ENCODE measurements at regions not wholly inside any gene's neighbourhood (a gene's known extent, or its start where the extent isn't known, plus 50 kb on each side); places are given as distances from the start of the nearest gene placed in this dataset.
"Not testable (repeated sequence)": the region's sequence is repeated elsewhere in the genome, so short reads cannot be mapped to it uniquely, and the experiment has no call there.

GRCh38 chr11:134725211-134725610 lies 313.2 kb upstream of the B3GAT1 start:
- DNase-seq (ENCODE audit: low spot score), result no peak

- no peak for DNase-seq (ENCODE audit: low spot score)
These were observed 312.7 kb upstream of the B3GAT1 start for GRCh38 chr11:134724779-134725140.

GRCh38 chr11:134724106-134724778 lies 312.2 kb upstream of the B3GAT1 start:
- DNase-seq (ENCODE audit: low spot score), result no peak

GRCh38 chr11:134720691-134721070 lies 308.6 kb upstream of the B3GAT1 start:
- DNase-seq (ENCODE audit: low spot score), result not testable (repeated sequence)

GRCh38 chr11:134719940-134720690 lies 308.1 kb upstream of the B3GAT1 start:
- DNase-seq (ENCODE audit: low spot score), result not testable (repeated sequence)

DNA sequence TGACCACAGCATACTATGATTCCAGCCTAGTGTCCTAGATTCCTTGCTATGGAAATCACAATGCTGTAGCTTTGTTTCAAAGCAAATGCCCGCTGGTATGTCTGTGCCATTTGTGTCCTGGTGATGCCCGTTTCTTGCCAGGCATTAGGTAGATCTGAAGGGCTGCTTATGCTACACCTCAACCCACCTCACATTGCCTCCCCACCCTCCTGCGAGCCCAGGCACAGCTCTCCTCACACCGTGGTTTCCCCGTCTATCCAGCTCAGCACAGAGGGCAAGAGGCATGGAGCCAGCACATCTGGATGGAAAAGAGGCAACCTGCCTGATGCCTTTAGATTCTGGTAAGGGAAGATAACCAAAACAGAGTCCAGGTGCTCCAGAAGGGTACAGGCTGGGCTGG lies 307.4 kb upstream of the B3GAT1 start:
- no peak for DNase-seq (ENCODE audit: low spot score)

DNA sequence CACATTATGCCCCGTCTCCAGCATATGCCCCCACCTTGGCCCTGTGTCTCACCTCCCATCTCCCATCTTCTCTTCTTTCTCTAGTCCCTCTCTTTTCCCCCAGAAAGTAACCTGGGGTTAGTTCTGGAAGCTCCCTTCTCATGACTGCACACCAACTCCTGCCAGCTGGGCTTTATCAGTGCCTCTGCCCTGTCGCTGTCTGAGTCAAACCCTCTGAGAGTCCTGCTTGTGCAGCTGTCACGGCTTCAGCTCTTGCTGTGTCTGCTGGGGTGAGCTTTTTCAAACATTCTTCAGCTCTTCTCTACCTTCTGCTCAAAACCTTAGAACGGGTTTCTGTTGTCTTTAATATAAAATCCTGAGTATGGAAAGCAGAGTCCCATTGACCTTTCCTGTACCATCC lies 304.5 kb upstream of the B3GAT1 start:
- no peak for DNase-seq (ENCODE audit: low spot score)

- DNase-seq (ENCODE audit: low spot score), result no peak
These were observed 302.1 kb upstream of the B3GAT1 start for GRCh38 chr11:134714021-134714656.

DNA sequence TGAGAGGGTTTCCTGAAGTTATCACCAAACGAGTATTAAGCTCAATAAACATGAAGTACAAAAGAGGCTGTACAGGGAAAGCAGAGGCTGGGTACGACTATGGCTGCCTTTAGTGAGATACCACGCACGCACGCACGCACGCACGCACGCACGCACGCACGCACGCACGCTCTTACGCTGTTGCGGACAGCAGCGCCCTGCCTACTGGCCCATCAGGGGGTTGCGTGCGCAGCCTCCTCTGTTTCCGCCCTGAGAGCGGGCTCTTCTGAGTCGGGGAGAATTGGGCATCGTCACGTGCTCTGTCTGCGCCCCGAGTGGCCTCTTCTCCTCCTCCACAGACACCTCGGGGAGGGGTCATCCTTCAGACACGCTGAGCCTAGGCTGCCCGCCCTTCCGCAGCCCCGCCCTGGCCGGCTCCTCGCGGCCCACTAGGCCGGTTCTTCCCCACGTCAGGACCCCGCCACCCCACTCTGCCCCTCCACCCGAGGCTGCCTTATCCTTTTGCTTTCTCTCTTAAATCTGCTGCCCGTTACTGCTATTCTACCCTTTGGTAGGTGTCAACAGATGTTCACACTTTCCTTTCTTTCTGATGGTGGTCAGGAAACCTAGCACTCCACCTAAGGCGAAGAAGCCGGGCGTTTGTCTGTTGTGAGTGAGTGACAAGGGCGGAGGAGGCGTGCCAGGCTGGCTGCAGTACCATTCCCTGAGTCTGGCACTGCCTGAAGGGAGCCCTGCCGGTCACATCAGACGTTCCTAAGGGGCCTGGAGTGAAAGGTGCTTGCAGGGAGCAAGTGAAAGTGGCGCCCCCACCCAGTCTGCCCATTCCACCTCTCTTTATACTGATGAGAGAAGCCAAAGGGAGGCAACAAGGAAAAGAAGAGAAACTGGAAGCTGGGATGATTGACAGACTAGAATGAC lies 300.4 kb upstream of the B3GAT1 start:
- DNase-seq (ENCODE audit: low spot score), result no peak

DNA sequence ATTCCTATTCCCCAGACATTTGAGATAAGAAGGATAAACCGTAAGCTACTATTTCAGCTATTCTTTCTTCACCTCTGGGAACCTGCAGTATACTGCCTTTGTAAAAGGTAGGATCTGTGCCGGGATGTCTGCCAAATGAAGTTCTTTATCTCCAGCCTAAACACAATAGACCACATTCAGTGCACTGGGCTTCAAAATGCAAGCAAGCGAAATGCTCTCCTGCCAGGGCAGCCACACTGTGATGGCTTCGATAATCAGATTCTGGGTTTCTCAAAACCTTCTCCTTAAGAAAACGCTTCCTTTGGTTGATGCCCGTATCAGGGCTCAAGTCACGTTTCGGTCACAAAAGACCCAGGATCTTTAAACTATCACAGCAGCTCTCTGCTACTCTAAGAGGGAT lies 299.5 kb upstream of the B3GAT1 start:
- DNase-seq (ENCODE audit: low spot score), result no peak

GRCh38 chr11:134710861-134711407 lies 298.9 kb upstream of the B3GAT1 start:
- no peak for DNase-seq (ENCODE audit: low spot score)

DNA sequence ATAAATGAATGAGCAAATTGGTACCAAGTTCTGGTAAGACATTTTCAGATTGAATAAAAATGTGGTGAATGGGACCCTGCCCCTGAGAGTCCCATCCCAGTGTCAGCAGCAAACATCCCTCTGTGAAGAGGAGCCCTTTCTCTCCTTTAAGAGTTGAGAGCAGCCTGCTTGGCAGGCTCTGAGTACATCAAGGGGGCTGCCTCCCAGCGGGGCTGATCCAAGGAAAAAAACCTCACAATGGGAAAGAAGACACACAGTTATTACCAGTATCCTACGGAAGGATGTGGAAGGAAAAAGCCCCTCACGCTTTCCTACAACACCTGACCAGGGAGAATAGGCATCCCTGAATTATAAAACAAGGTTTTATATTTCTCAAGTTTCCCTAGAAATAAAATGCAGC lies 293.8 kb upstream of the B3GAT1 start:
- no peak for DNase-seq (ENCODE audit: low spot score)

GRCh38 chr11:134702827-134703226 lies 290.8 kb upstream of the B3GAT1 start:
- no peak for DNase-seq (ENCODE audit: low spot score)

GRCh38 chr11:134701564-134702165 lies 289.6 kb upstream of the B3GAT1 start:
- no peak for DNase-seq (ENCODE audit: low spot score)

- DNase-seq (ENCODE audit: low spot score), result no peak
These were observed 288.1 kb upstream of the B3GAT1 start for GRCh38 chr11:134700101-134700640.

DNA sequence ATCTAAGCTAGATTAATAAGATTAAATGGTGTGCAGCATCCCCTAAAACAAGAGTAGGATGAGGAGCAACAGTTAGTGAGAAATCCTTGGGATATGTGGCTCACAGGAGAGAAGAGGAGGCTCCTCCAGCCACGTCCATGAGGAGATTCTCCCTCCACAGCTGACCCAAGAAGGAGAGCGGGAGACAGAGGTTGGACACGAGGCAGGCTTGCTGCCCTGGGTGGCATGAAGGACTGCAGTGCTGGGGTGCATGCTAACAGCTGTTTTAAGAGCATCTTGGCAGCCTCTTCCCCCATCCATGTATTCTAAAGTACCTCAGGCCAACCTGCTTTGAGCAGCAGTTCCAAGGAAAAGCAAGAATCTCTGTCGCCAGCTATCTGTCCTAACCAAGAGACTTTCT lies 284.4 kb upstream of the B3GAT1 start:
- DNase-seq (ENCODE audit: low spot score), result no peak

- no peak for DNase-seq (ENCODE audit: low spot score)
These were observed 279.9 kb upstream of the B3GAT1 start for GRCh38 chr11:134691985-134692384.

GRCh38 chr11:134691295-134691873 lies 279.3 kb upstream of the B3GAT1 start:
- no peak for DNase-seq (ENCODE audit: low spot score)

DNA sequence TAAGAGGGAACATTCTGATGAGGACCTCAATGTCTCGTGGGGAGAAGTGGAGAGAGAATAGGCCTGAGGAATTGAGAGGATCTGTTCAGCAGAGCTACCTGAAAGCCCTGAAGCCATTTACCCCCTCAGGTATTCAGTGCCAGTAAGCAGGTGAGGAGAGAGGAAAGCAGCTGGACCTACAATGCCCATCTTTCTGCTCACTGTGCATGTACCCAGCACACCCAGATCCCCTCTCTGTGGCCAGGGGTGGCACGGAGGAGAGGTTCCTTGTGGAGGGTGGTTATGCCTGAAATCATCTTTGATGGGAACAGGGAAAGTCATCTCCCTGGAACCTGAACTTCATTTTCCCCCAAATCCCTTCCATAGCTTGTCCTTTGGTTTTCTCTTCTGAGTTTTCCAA lies 277.8 kb upstream of the B3GAT1 start:
- DNase-seq (ENCODE audit: low spot score), result no peak

- no peak for DNase-seq (ENCODE audit: low spot score)
These were observed 275.5 kb upstream of the B3GAT1 start for GRCh38 chr11:134687548-134687947.
